Gastrocnemius medialis (tissue), 4 donors: ENCODE measurements at regions not wholly inside any gene's neighbourhood (a gene's known extent, or its start where the extent isn't known, plus 50 kb on each side); places are given as distances from the start of the nearest gene placed in this dataset.

Source experiments
- CTCF ChIP-seq, 5 experiments: fragments of 450-650 bp in 3 of 5; fragments of 200-600 bp in 2 of 5; sonication (generic) in 2 of 5; IDR thresholded peaks in 4 of 5; conservative IDR thresholded peaks in 1 of 5; 1 replicate in 4 of 5; 2 replicates in 1 of 5; pipeline ENCODE4 v1.5.1; 2016 to 2019; ENCODE audit warnings: antibody characterized with exemption in 5 of 5, mild to moderate bottlenecking in 3 of 5, moderate library complexity in 3 of 5
- POLR2A ChIP-seq, 2 donors: fragments of 450-650 bp; IDR thresholded peaks; one replicate each; pipeline ENCODE4 v1.6.1; 2017; ENCODE audit warnings: antibody characterized with exemption in 2 of 2, mild to moderate bottlenecking in 2 of 2, moderate library complexity in 2 of 2

DNA sequence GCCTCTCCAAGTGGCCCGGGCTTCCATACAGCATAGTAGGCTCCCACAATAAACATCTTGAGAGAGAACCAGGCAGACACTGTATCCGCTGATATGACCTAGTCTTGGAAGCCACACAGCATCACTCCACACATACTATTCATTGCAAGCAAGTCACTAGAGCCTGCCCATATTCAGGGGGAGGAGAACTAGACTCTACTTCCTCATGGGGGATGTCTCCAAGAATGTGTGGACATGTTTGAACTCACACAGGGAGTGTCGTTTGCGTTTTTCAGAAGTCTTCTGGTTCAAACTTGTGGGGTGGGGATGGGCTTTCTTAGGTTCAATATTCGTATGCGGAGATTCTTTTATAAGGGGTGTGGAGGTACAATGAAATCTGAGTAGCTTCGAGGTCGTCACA lies 232.6 kb upstream of the HABP2 start:
- TF ChIP-seq CTCF (IDR thresholded peaks at IDR 0.05 in 4 of 5, conservative IDR thresholded peaks at IDR 0.05 in 1 of 5): no peak
- no peak for TF ChIP-seq POLR2A (IDR thresholded peaks at IDR 0.05)
